MCF 10A (cell line): ENCODE measurements at regions not wholly inside any gene's neighbourhood (a gene's known extent, or its start where the extent isn't known, plus 50 kb on each side); places are given as distances from the start of the nearest gene placed in this dataset.

ENCODE experiments used
- BruUV-seq: library from RNA; stranded (reverse); fragments of 400-500 nt; replicated peaks from 2 replicates; lab custom pipeline; 2021; lab: Mats Ljungman, UMichigan
- CTCF ChIA-PET: fragments of 300-600 bp; sonication (Branson Sonifier 250); formaldehyde crosslinking; extraction: SDS; loops from one replicate; lab custom pipeline; 2021; ENCODE audit warnings: antibody characterized with exemption, inconsistent platforms; lab: Yijun Ruan, JAX
- POLR2A ChIA-PET: fragments of 300-600, 350-650 bp; sonication (Branson Sonifier 250); formaldehyde crosslinking; extraction: SDS; loops from one replicate; lab custom pipeline; 2020; ENCODE audit warnings: antibody characterized with exemption, inconsistent platforms; lab: Yijun Ruan, JAX
- DNase-seq: peaks from one replicate; pipeline ENCODE4 v3.0.0-alpha.2; 2018; ENCODE audit not compliant: unreplicated experiment
- H3K27ac Mint-ChIP-seq: one replicate; pipeline ENCODE4 v1.8.0; 2022; ENCODE audit warnings: mild to moderate bottlenecking, low read depth, mixed read lengths; ENCODE audit not compliant: unreplicated experiment
- H3K27me3 Mint-ChIP-seq: one replicate; pipeline ENCODE4 v1.8.0; 2022; ENCODE audit warnings: mixed read lengths; ENCODE audit not compliant: insufficient read depth, unreplicated experiment
- H3K36me3 Mint-ChIP-seq: one replicate; pipeline ENCODE4 v1.8.0; 2022; ENCODE audit warnings: mild to moderate bottlenecking, moderate library complexity, mixed read lengths; ENCODE audit not compliant: insufficient read depth, unreplicated experiment
- H3K4me1 Mint-ChIP-seq: one replicate; pipeline ENCODE4 v1.8.0; 2022; ENCODE audit warnings: mixed read lengths; ENCODE audit not compliant: insufficient read depth, unreplicated experiment
- H3K4me3 Mint-ChIP-seq: one replicate; pipeline ENCODE4 v1.8.0; 2022; ENCODE audit warnings: mild to moderate bottlenecking, moderate library complexity, mixed read lengths; ENCODE audit not compliant: unreplicated experiment
- H3K9me3 Mint-ChIP-seq: one replicate; pipeline ENCODE4 v1.8.0; 2022; ENCODE audit warnings: mixed read lengths; ENCODE audit not compliant: unreplicated experiment
- intact Hi-C: fragments of 100-400 bp; cut with micrococcal nuclease; formaldehyde crosslinking; loops from 2 replicates; pipeline ENCODE4 v1.14.1; 2022
- TF ChIP-seq, protein P1 (sequence below): fragments of 200-600 bp; IDR thresholded peaks from one replicate; pipeline ENCODE4 v1.8.0; 2022; ENCODE audit warnings: antibody characterized with exemption, mild to moderate bottlenecking; ENCODE audit not compliant: unreplicated experiment

- intact Hi-C loops, result no loop called here
- no peaks in the 10 kb centered on the region for H3K9me3 Mint-ChIP-seq
- H3K4me1 Mint-ChIP-seq, result no peaks in the 10 kb centered on the region
- H3K27ac Mint-ChIP-seq, result no peak overlapping the region
- TF ChIP-seq, protein P1, sequence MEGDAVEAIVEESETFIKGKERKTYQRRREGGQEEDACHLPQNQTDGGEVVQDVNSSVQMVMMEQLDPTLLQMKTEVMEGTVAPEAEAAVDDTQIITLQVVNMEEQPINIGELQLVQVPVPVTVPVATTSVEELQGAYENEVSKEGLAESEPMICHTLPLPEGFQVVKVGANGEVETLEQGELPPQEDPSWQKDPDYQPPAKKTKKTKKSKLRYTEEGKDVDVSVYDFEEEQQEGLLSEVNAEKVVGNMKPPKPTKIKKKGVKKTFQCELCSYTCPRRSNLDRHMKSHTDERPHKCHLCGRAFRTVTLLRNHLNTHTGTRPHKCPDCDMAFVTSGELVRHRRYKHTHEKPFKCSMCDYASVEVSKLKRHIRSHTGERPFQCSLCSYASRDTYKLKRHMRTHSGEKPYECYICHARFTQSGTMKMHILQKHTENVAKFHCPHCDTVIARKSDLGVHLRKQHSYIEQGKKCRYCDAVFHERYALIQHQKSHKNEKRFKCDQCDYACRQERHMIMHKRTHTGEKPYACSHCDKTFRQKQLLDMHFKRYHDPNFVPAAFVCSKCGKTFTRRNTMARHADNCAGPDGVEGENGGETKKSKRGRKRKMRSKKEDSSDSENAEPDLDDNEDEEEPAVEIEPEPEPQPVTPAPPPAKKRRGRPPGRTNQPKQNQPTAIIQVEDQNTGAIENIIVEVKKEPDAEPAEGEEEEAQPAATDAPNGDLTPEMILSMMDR, result no peak
- no TSS peak for BruUV-seq
- ChIA-PET CTCF (interaction anchor here (0.6 kb wide), 1 partner anchor 440 kb away, joined by 3 read pairs; no protein-coding TSS in a partner anchor), POLR2A (no interaction called here)
- H3K4me3 Mint-ChIP-seq, result no peak overlapping the region
- DNase-seq, result no peak
- H3K36me3 Mint-ChIP-seq, result no peaks in the 10 kb centered on the region
- H3K27me3 Mint-ChIP-seq, result no peaks in the 10 kb centered on the region
These were observed 521.1 kb downstream of the GATA3 start for GRCh38 chr10:8575620-8576019.

GRCh38 chr10:8576281-8576680, 521.8 kb downstream of the GATA3 start:
- DNase-seq, result no peak
- ChIA-PET CTCF (interaction anchor here (0.6 kb wide), 1 partner anchor 440 kb away, joined by 3 read pairs; no protein-coding TSS in a partner anchor), POLR2A (interaction anchor here (1.1 kb wide), 1 partner anchor 13 kb away, joined by 3 read pairs; no protein-coding TSS in a partner anchor)
- Mint-ChIP-seq H3K4me1 (no peaks in the 10 kb centered on the region), H3K36me3 (no peaks in the 10 kb centered on the region), H3K27me3 (no peaks in the 10 kb centered on the region), H3K9me3 (no peaks in the 10 kb centered on the region), H3K4me3 (no peak overlapping the region), H3K27ac (no peak overlapping the region)
- intact Hi-C loops, result no loop called here
- TF ChIP-seq, protein P1, result no peak
- no TSS peak for BruUV-seq

DNA sequence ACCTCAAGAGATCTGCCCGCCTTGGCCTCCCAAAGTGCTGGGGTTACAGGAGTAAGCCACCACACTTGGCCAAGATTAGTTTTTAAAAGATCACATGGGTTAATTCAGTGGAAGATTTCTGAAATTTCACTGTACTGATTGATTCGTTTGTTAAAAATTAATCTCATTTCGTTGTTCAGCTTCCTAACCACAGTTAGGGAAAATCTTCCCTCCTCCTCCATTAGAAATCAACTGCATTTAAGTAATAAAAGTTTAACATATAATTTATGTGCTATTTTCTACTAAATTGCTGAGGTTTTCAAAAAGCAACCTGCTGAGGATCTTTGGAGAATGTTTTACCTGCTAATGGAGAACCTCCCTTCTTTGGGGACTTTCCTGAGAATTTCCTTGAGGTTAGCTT, 522.4 kb downstream of the GATA3 start:
- H3K36me3 Mint-ChIP-seq, result no peaks in the 10 kb centered on the region
- H3K4me1 Mint-ChIP-seq, result no peaks in the 10 kb centered on the region
- intact Hi-C loops, result no loop called here
- no peak overlapping the region for H3K4me3 Mint-ChIP-seq
- no peaks in the 10 kb centered on the region for H3K9me3 Mint-ChIP-seq
- no TSS peak for BruUV-seq
- no peak for DNase-seq
- H3K27me3 Mint-ChIP-seq, result no peaks in the 10 kb centered on the region
- CTCF ChIA-PET, result interaction anchor here (0.6 to 0.9 kb wide), 2 partner anchors 582 to 646 kb away, joined by 3 to 4 read pairs; no protein-coding TSS in a partner anchor
- TF ChIP-seq, protein P1, result no peak
- POLR2A ChIA-PET, result interaction anchor here (1.0 to 1.1 kb wide), 2 partner anchors 10 to 13 kb away, joined by 3 to 4 read pairs; no protein-coding TSS in a partner anchor
- H3K27ac Mint-ChIP-seq, result no peak overlapping the region

DNA sequence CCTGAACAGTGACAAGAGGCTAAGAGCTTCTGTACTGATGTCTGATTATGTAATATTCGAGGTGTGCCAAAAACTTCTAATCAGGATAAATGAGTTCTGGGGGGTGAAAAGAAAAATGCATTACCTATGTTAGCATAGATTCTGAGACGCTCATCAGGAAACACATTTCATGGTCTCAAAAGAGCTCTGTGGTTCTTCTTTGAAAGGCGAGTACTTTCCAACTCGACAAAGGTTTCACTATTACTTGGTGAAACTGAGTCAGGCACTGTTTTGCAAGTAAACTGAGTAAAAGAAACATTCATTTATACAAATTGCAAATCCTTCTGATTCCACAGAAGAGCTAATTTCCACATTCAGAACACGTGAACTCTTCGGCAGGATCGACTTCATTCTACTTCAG, 523.2 kb downstream of the GATA3 start:
- no TSS peak for BruUV-seq
- intact Hi-C loops, result no loop called here
- H3K27ac Mint-ChIP-seq, result no peak overlapping the region
- TF ChIP-seq, protein P1, result no peak
- H3K4me3 Mint-ChIP-seq, result no peak overlapping the region
- H3K27me3 Mint-ChIP-seq, result no peaks in the 10 kb centered on the region
- ChIA-PET POLR2A (interaction anchor here (1.0 kb wide), 1 partner anchor 9 kb away, joined by 4 read pairs; no protein-coding TSS in a partner anchor), CTCF (interaction anchor here (0.9 kb wide), 1 partner anchor 646 kb away, joined by 4 read pairs; no protein-coding TSS in a partner anchor)
- no peaks in the 10 kb centered on the region for H3K9me3 Mint-ChIP-seq
- no peaks in the 10 kb centered on the region for H3K4me1 Mint-ChIP-seq
- no peak for DNase-seq
- no peaks in the 10 kb centered on the region for H3K36me3 Mint-ChIP-seq
